ENCODE measurements at regions not wholly inside any gene's neighbourhood (a gene's known extent, or its start where the extent isn't known, plus 50 kb on each side); places are given as distances from the start of the nearest gene placed in this dataset.
"Not testable (repeated sequence)": the region's sequence is repeated elsewhere in the genome, so short reads cannot be mapped to it uniquely, and the experiment has no call there.

GRCh38 chr4:164337219-164337944, 416.5 kb upstream of the SMIM31 start:
- Mint-ChIP-seq H3K9me3 (peaks cover 49% of the 10 kb centered on the region), H3K36me3 (ENCODE audit: low read depth) (no peaks in the 10 kb centered on the region), H3K4me3 (no peak overlapping the region), H3K27me3 (ENCODE audit: insufficient read depth) (peaks cover 2% of the 10 kb centered on the region), H3K4me1 (ENCODE audit: low read depth) (no peaks in the 10 kb centered on the region), H3K27ac (no peak overlapping the region)
- TF ChIP-seq CTCF (IDR thresholded peaks at IDR 0.05) = no peak
- no peak for DNase-seq

GRCh38 chr4:164343472-164343976, 410.4 kb upstream of the SMIM31 start:
- no peak for DNase-seq
- Mint-ChIP-seq H3K4me1 (ENCODE audit: low read depth) (no peaks in the 10 kb centered on the region), H3K9me3 (peaks cover 35% of the 10 kb centered on the region), H3K4me3 (no peak overlapping the region), H3K27me3 (ENCODE audit: insufficient read depth) (no peaks in the 10 kb centered on the region), H3K36me3 (ENCODE audit: low read depth) (no peaks in the 10 kb centered on the region; the same call in 1 of the 2 replicates), H3K27ac (no peak overlapping the region)
- TF ChIP-seq CTCF (IDR thresholded peaks at IDR 0.05) = no peak

- H3K9me3 Mint-ChIP-seq = peaks cover 39% of the 10 kb centered on the region
- H3K4me3 Mint-ChIP-seq = no peak overlapping the region
- DNase-seq = no peak
- no peak overlapping the region for H3K27ac Mint-ChIP-seq
- H3K36me3 Mint-ChIP-seq (ENCODE audit: low read depth) = no peaks in the 10 kb centered on the region; the same call in 1 of the 2 replicates
- H3K4me1 Mint-ChIP-seq (ENCODE audit: low read depth) = no peaks in the 10 kb centered on the region
- TF ChIP-seq CTCF (IDR thresholded peaks at IDR 0.05) = no peak
- H3K27me3 Mint-ChIP-seq (ENCODE audit: insufficient read depth) = no peaks in the 10 kb centered on the region
These were observed 408.2 kb upstream of the SMIM31 start for GRCh38 chr4:164345756-164346155.

GRCh38 chr4:164350061-164350460, 403.9 kb upstream of the SMIM31 start:
- DNase-seq = no peak
- H3K4me1 Mint-ChIP-seq (ENCODE audit: low read depth) = no peaks in the 10 kb centered on the region

GRCh38 chr4:164350716-164351115, 403.2 kb upstream of the SMIM31 start:
- not testable (repeated sequence) for DNase-seq; H3K27ac Mint-ChIP-seq; H3K4me1 Mint-ChIP-seq (ENCODE audit: low read depth); H3K27me3 Mint-ChIP-seq (ENCODE audit: insufficient read depth); H3K4me3 Mint-ChIP-seq; H3K36me3 Mint-ChIP-seq (ENCODE audit: low read depth)
- H3K9me3 Mint-ChIP-seq = peaks cover 18% of the 10 kb centered on the region

More at GRCh38 chr4:164350061-164350460, 403.9 kb upstream of the SMIM31 start:
- no peak overlapping the region for H3K4me3 Mint-ChIP-seq
- H3K27ac Mint-ChIP-seq = no peak overlapping the region
- H3K36me3 Mint-ChIP-seq (ENCODE audit: low read depth) = no peaks in the 10 kb centered on the region
- TF ChIP-seq CTCF (IDR thresholded peaks at IDR 0.05) = no peak
- H3K9me3 Mint-ChIP-seq = peaks cover 18% of the 10 kb centered on the region
- H3K27me3 Mint-ChIP-seq (ENCODE audit: insufficient read depth) = no peaks in the 10 kb centered on the region

- Mint-ChIP-seq H3K27me3 (ENCODE audit: insufficient read depth) (no peaks in the 10 kb centered on the region), H3K27ac (no peak overlapping the region), H3K4me1 (ENCODE audit: low read depth) (no peaks in the 10 kb centered on the region), H3K4me3 (no peak overlapping the region), H3K9me3 (peaks cover 7% of the 10 kb centered on the region), H3K36me3 (ENCODE audit: low read depth) (no peaks in the 10 kb centered on the region)
- no peak for TF ChIP-seq CTCF (IDR thresholded peaks at IDR 0.05)
- no peak for DNase-seq
These were observed 396.0 kb upstream of the SMIM31 start for GRCh38 chr4:164357957-164358356.
